ENCODE measurements at regions not wholly inside any gene's neighbourhood (a gene's known extent, or its start where the extent isn't known, plus 50 kb on each side); places are given as distances from the start of the nearest gene placed in this dataset.

GRCh38 chr11:15507592-15507991, 392.9 kb downstream of the INSC start:
- Histone ChIP-seq H3K4me3 (replicated peaks in 1 of 3; ENCODE audit: low read depth in 2 of 3, low read length in 3 of 3) (no peak overlapping the region), H2AFZ (ENCODE audit: insufficient read depth, low read depth, low read length, poor library complexity, severe bottlenecking) (no peak overlapping the region), H3K9me3 (replicated peaks in 1 of 2; ENCODE audit: control insufficient read depth in 1 of 2, insufficient read depth in 1 of 2, low read length in 2 of 2) (no peaks in the 10 kb centered on the region), H3K27ac (ENCODE audit: low read depth in 1 of 2, low read length in 2 of 2) (no peak overlapping the region), H3K4me2 (replicated peaks; ENCODE audit: extremely low read depth, low read length, poor library complexity, severe bottlenecking) (no peak overlapping the region), H3K79me2 (ENCODE audit: insufficient read depth, low read length) (no peaks in the 10 kb centered on the region), H4K20me1 (ENCODE audit: insufficient read depth, low read length) (no peaks in the 10 kb centered on the region), H3K27me3 (ENCODE audit: control insufficient read depth in 2 of 2, insufficient read depth in 2 of 2, low read length in 2 of 2) (no peaks in the 10 kb centered on the region), H3K4me1 (ENCODE audit: control insufficient read depth in 1 of 2, insufficient read depth in 2 of 2, low read length in 2 of 2) (no peaks in the 10 kb centered on the region), H3K9ac (ENCODE audit: insufficient read depth, low read length, poor library complexity, severe bottlenecking) (no peak overlapping the region), H3K36me3 (replicated peaks in 1 of 2; ENCODE audit: control insufficient read depth in 1 of 2, insufficient read depth in 2 of 2, low read length in 2 of 2) (no peaks in the 10 kb centered on the region)
- peaks cover 3 to 13% (median 6%) of the 10 kb centered on the region in 7 donors for H3K9me3 Mint-ChIP-seq
- 92% methylated on average over 2 of the region's 6 CpGs for WGBS (ENCODE audit: insufficient coverage)
- no peak for DNase-seq
- H3K27me3 Mint-ChIP-seq (ENCODE audit: low read depth in 3 of 3) = peaks cover 0 to 3% (median 0%) of the 10 kb centered on the region in 3 donors
- no peak overlapping the region for H3K4me3 Mint-ChIP-seq
- intact Hi-C loops (cut with micrococcal nuclease) = no loop called here
- H3K27ac Mint-ChIP-seq = no peak overlapping the region
- no peaks in the 10 kb centered on the region for H3K4me1 Mint-ChIP-seq
- no peaks in the 10 kb centered on the region for H3K36me3 Mint-ChIP-seq
- TF ChIP-seq CTCF (IDR thresholded peaks at IDR 0.05) = no peak

- WGBS (ENCODE audit: insufficient coverage) = 100% methylated on average over 1 of the region's 2 CpGs
Observed at GRCh38 chr11:15509082-15509481, 394.4 kb downstream of the INSC start.

More at GRCh38 chr11:15509082-15509481, 394.4 kb downstream of the INSC start:
- Histone ChIP-seq H2AFZ (ENCODE audit: insufficient read depth, low read depth, low read length, poor library complexity, severe bottlenecking) (no peak overlapping the region), H3K9me3 (replicated peaks in 1 of 2; ENCODE audit: control insufficient read depth in 1 of 2, insufficient read depth in 1 of 2, low read length in 2 of 2) (no peaks in the 10 kb centered on the region), H3K4me3 (replicated peaks in 1 of 3; ENCODE audit: low read depth in 2 of 3, low read length in 3 of 3) (no peak overlapping the region), H3K27ac (ENCODE audit: low read depth in 1 of 2, low read length in 2 of 2) (no peak overlapping the region), H3K4me1 (ENCODE audit: control insufficient read depth in 1 of 2, insufficient read depth in 2 of 2, low read length in 2 of 2) (no peaks in the 10 kb centered on the region), H3K79me2 (ENCODE audit: insufficient read depth, low read length) (no peaks in the 10 kb centered on the region), H3K4me2 (replicated peaks; ENCODE audit: extremely low read depth, low read length, poor library complexity, severe bottlenecking) (no peak overlapping the region), H3K27me3 (ENCODE audit: control insufficient read depth in 2 of 2, insufficient read depth in 2 of 2, low read length in 2 of 2) (no peaks in the 10 kb centered on the region), H3K36me3 (replicated peaks in 1 of 2; ENCODE audit: control insufficient read depth in 1 of 2, insufficient read depth in 2 of 2, low read length in 2 of 2) (no peaks in the 10 kb centered on the region), H3K9ac (ENCODE audit: insufficient read depth, low read length, poor library complexity, severe bottlenecking) (no peak overlapping the region), H4K20me1 (ENCODE audit: insufficient read depth, low read length) (no peaks in the 10 kb centered on the region)
- intact Hi-C loops (cut with micrococcal nuclease) = no loop called here
- Mint-ChIP-seq H3K4me3 (no peak overlapping the region), H3K9me3 (peaks cover 2 to 13% (median 5%) of the 10 kb centered on the region in 7 donors), H3K36me3 (no peaks in the 10 kb centered on the region), H3K27ac (no peak overlapping the region), H3K4me1 (no peaks in the 10 kb centered on the region), H3K27me3 (ENCODE audit: low read depth in 3 of 3) (no peaks in the 10 kb centered on the region)
- TF ChIP-seq CTCF (IDR thresholded peaks at IDR 0.05) = no peak
- no peak for DNase-seq
